ENCODE measurements at regions not wholly inside any gene's neighbourhood (a gene's known extent, or its start where the extent isn't known, plus 50 kb on each side); places are given as distances from the start of the nearest gene placed in this dataset.

DNA sequence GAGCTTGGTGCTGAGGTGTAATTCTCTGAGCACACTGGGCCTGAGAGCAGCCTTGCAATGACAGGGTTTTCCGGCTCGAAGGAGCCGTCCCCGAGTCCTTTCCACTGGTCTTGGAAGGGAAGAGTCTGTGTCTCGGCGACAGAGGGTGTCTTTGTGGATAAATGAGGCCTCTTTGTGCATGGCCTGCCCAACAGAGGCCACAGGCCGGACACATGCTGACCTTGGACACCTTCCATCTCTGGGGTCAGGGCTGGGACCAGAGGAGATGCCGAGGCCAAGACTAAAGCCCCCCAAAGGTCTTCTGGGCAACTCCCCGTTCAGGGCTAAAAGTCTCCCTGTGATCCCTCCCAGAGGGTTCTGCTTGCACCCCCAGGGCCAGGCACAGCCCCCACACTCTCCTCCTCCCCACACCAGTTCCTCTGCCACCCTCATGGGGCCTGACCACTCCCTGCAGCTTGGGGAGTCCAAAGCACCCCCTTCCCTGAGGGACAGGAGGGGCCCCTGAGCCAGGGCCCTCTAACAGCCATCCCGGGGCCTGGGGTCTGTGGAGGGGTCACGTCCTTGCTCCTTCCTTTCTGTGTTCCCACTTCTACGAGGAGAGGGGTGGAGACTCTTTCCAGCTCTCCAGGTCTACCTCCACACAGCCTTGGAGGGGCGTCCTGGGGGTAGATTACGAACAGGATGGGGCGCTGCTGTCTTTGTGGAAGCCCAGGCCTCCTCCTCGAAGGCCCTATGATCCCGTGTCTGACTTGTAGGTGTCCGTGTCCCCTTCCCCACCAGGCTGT, 130.6 kb upstream of the FAM20C start:
- H3K27ac ChIP-seq (ENCODE audit: low read depth, low read length): no peak overlapping the region
- Mint-ChIP-seq H3K27me3 (peaks cover 0 to 4% of the 10 kb centered on the region in 2 donors), H3K4me1 (no peaks in the 10 kb centered on the region), H3K27ac (no peak overlapping the region), H3K9me3 (peaks cover 0 to 2% (median 0%) of the 10 kb centered on the region in 8 donors), H3K36me3 (no peaks in the 10 kb centered on the region), H3K4me3 (no peak overlapping the region)
- H3K36me3 ChIP-seq (ENCODE audit: insufficient read depth, low read length): no peaks in the 10 kb centered on the region
- H3K9me3 ChIP-seq (ENCODE audit: control insufficient read depth in 1 of 2, low read length in 2 of 2): no peaks in the 10 kb centered on the region
- H3K27me3 ChIP-seq (ENCODE audit: insufficient read depth, low read length): no peaks in the 10 kb centered on the region
- no peak for DNase-seq
- no peaks in the 10 kb centered on the region for H3K4me1 ChIP-seq (ENCODE audit: insufficient read depth, low read length)
- POLR2A ChIA-PET (ENCODE audit: partially characterized antibody): no interaction called here
- CTCF ChIA-PET (ENCODE audit: partially characterized antibody): no interaction called here
- intact Hi-C loops (cut with micrococcal nuclease): no loop called here
- H3K4me3 ChIP-seq (ENCODE audit: low read length in 2 of 2): no peak overlapping the region

GRCh38 chr7:62361-63116, 129.8 kb upstream of the FAM20C start:
- POLR2A ChIA-PET (ENCODE audit: partially characterized antibody): no interaction called here

DNA sequence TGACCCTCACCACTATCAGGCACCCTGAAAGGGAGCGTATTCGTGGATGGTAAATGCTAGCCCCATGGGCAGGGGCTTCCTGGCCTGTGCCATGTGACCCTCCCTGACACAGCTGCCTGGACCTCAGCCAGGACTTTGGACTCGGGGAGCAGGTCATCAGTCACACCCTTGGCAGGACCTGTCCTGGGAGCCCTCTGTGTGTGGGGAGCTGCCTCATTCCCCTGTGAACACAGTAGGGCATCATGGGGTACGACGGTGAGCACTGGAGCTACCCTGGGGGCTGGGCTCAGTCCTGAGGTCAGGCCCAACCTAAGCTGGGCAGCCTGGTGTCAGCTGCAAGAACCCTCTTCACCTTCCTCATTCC, 129.3 kb upstream of the FAM20C start:
- H3K9me3 ChIP-seq (ENCODE audit: control insufficient read depth in 1 of 2, low read length in 2 of 2): no peaks in the 10 kb centered on the region
- no peaks in the 10 kb centered on the region for H3K27me3 ChIP-seq (ENCODE audit: insufficient read depth, low read length)
- H3K27ac ChIP-seq (ENCODE audit: low read depth, low read length): no peak overlapping the region
- H3K36me3 ChIP-seq (ENCODE audit: insufficient read depth, low read length): no peaks in the 10 kb centered on the region
- Mint-ChIP-seq H3K27me3 (peaks cover 0 to 4% of the 10 kb centered on the region in 2 donors), H3K36me3 (no peaks in the 10 kb centered on the region), H3K4me3 (no peak overlapping the region), H3K4me1 (no peaks in the 10 kb centered on the region), H3K27ac (no peak overlapping the region), H3K9me3 (peaks cover 0 to 2% (median 0%) of the 10 kb centered on the region in 8 donors)
- ChIA-PET CTCF (ENCODE audit: partially characterized antibody) (interaction anchor here (1.3 kb wide), 1 partner anchor 18 kb away, joined by 3 read pairs; no protein-coding TSS in a partner anchor), POLR2A (ENCODE audit: partially characterized antibody) (no interaction called here)
- no peak for DNase-seq
- no peaks in the 10 kb centered on the region for H3K4me1 ChIP-seq (ENCODE audit: insufficient read depth, low read length)
- H3K4me3 ChIP-seq (ENCODE audit: low read length in 2 of 2): no peak overlapping the region
- intact Hi-C loops (cut with micrococcal nuclease): no loop called here

More at GRCh38 chr7:62361-63116, 129.8 kb upstream of the FAM20C start:
- H3K27me3 Mint-ChIP-seq: peaks cover 0 to 4% of the 10 kb centered on the region in 2 donors
- Histone ChIP-seq H3K9me3 (ENCODE audit: control insufficient read depth in 1 of 2, low read length in 2 of 2) (no peaks in the 10 kb centered on the region), H3K4me3 (ENCODE audit: low read length in 2 of 2) (no peak overlapping the region), H3K27me3 (ENCODE audit: insufficient read depth, low read length) (no peaks in the 10 kb centered on the region), H3K27ac (ENCODE audit: low read depth, low read length) (no peak overlapping the region), H3K4me1 (ENCODE audit: insufficient read depth, low read length) (no peaks in the 10 kb centered on the region), H3K36me3 (ENCODE audit: insufficient read depth, low read length) (no peaks in the 10 kb centered on the region)
- H3K4me1 Mint-ChIP-seq: no peaks in the 10 kb centered on the region
- H3K4me3 Mint-ChIP-seq: no peak overlapping the region
- H3K36me3 Mint-ChIP-seq: no peaks in the 10 kb centered on the region
- CTCF ChIA-PET (ENCODE audit: partially characterized antibody): interaction anchor here (1.3 kb wide), 1 partner anchor 19 kb away, joined by 3 read pairs; no protein-coding TSS in a partner anchor
- intact Hi-C loops (cut with micrococcal nuclease): no loop called here
- no peak overlapping the region for H3K27ac Mint-ChIP-seq
- peaks cover 0 to 2% (median 0%) of the 10 kb centered on the region in 8 donors for H3K9me3 Mint-ChIP-seq
- DNase-seq: no peak

DNA sequence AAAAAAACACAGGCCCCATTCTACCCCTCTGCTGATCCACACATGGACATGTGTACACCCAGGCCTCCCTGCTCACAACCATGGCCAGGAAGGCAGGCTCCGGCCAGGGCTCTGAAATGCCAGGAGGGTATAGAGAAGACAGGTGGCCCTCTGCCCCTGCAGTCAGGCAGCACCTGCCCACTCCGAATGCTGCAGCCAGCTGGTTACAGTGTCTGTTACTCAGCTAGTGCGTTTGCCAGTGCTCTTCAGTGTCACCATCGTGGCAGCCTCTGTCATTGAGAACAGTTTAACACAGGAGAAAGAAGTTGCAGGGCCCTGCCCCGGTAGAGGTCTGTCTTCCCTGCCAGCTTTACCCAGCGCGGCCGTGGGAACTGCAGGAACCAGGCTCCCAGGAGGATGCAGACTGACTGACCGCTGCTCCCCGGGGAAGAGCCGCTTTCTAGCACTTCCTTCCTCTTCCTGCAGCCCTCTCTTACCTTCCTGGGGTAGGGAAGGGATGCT, 128.8 kb upstream of the FAM20C start:
- H3K27me3 Mint-ChIP-seq: peaks cover 0 to 4% of the 10 kb centered on the region in 2 donors
- H3K9me3 Mint-ChIP-seq: peaks cover 0 to 2% (median 0%) of the 10 kb centered on the region in 8 donors
- DNase-seq: no peak
- no peaks in the 10 kb centered on the region for H3K4me1 ChIP-seq (ENCODE audit: insufficient read depth, low read length)
- ChIA-PET CTCF (ENCODE audit: partially characterized antibody) (interaction anchor here (1.3 kb wide), 1 partner anchor 18 kb away, joined by 3 read pairs; no protein-coding TSS in a partner anchor), POLR2A (ENCODE audit: partially characterized antibody) (no interaction called here)
- no peaks in the 10 kb centered on the region for H3K9me3 ChIP-seq (ENCODE audit: control insufficient read depth in 1 of 2, low read length in 2 of 2)
- no peak overlapping the region for H3K4me3 ChIP-seq (ENCODE audit: low read length in 2 of 2)
- no peaks in the 10 kb centered on the region for H3K36me3 ChIP-seq (ENCODE audit: insufficient read depth, low read length)
- intact Hi-C loops (cut with micrococcal nuclease): no loop called here
- no peaks in the 10 kb centered on the region for H3K4me1 Mint-ChIP-seq
- H3K27ac Mint-ChIP-seq: no peak overlapping the region
- H3K36me3 Mint-ChIP-seq: no peaks in the 10 kb centered on the region
- no peak overlapping the region for H3K27ac ChIP-seq (ENCODE audit: low read depth, low read length)
- H3K4me3 Mint-ChIP-seq: no peak overlapping the region
- H3K27me3 ChIP-seq (ENCODE audit: insufficient read depth, low read length): no peaks in the 10 kb centered on the region

- Mint-ChIP-seq H3K27me3 (peaks cover 0 to 2% of the 10 kb centered on the region in 2 donors), H3K27ac (no peak overlapping the region), H3K9me3 (peaks cover 0 to 2% (median 0%) of the 10 kb centered on the region in 8 donors), H3K36me3 (no peaks in the 10 kb centered on the region), H3K4me1 (no peaks in the 10 kb centered on the region), H3K4me3 (no peak overlapping the region)
- Histone ChIP-seq H3K9me3 (ENCODE audit: control insufficient read depth in 1 of 2, low read length in 2 of 2) (no peaks in the 10 kb centered on the region), H3K4me1 (ENCODE audit: insufficient read depth, low read length) (no peaks in the 10 kb centered on the region), H3K4me3 (ENCODE audit: low read length in 2 of 2) (no peak overlapping the region), H3K27ac (ENCODE audit: low read depth, low read length) (no peak overlapping the region), H3K27me3 (ENCODE audit: insufficient read depth, low read length) (no peaks in the 10 kb centered on the region), H3K36me3 (ENCODE audit: insufficient read depth, low read length) (no peaks in the 10 kb centered on the region)
- DNase-seq: no peak
- intact Hi-C loops (cut with micrococcal nuclease): no loop called here
- POLR2A ChIA-PET (ENCODE audit: partially characterized antibody): no interaction called here
- CTCF ChIA-PET (ENCODE audit: partially characterized antibody): no interaction called here
Measured at GRCh38 chr7:64098-64915, 128.1 kb upstream of the FAM20C start.

DNA sequence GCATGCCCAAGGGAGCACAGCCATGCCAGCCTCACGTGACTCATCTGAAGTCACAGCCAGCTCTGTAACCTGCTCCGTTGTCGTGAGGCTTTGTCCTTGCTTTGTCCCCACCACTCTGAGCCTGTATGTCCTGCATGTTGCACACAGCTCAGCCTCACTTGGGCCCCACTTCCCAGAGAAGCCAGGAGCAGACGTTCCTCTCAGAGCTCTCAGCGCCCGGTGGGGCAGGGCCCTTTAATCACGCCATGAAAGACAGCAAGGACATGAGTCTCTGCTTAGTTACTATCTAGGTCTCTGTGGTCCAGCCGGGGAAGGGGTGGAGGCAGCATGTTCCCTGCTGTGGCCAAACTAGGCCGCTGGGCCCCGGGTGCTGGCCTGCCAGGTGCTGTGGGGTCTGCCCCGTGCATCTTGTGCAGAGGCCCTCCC, 127.4 kb upstream of the FAM20C start:
- Mint-ChIP-seq H3K9me3 (peaks cover 0 to 2% (median 0%) of the 10 kb centered on the region in 8 donors), H3K27ac (no peak overlapping the region), H3K4me3 (no peak overlapping the region), H3K4me1 (no peaks in the 10 kb centered on the region), H3K36me3 (no peaks in the 10 kb centered on the region), H3K27me3 (peaks cover 0 to 2% of the 10 kb centered on the region in 2 donors)
- Histone ChIP-seq H3K36me3 (ENCODE audit: insufficient read depth, low read length) (no peaks in the 10 kb centered on the region), H3K4me3 (ENCODE audit: low read length in 2 of 2) (no peak overlapping the region), H3K27ac (ENCODE audit: low read depth, low read length) (no peak overlapping the region), H3K27me3 (ENCODE audit: insufficient read depth, low read length) (no peaks in the 10 kb centered on the region), H3K9me3 (ENCODE audit: control insufficient read depth in 1 of 2, low read length in 2 of 2) (no peaks in the 10 kb centered on the region), H3K4me1 (ENCODE audit: insufficient read depth, low read length) (no peaks in the 10 kb centered on the region)
- ChIA-PET CTCF (ENCODE audit: partially characterized antibody) (no interaction called here), POLR2A (ENCODE audit: partially characterized antibody) (no interaction called here)
- no peak for DNase-seq
- intact Hi-C loops (cut with micrococcal nuclease): no loop called here

- H3K4me1 ChIP-seq (ENCODE audit: insufficient read depth, low read length): no peaks in the 10 kb centered on the region
- no peak overlapping the region for H3K4me3 ChIP-seq (ENCODE audit: low read length in 2 of 2)
- H3K27me3 Mint-ChIP-seq: peaks cover 0 to 2% of the 10 kb centered on the region in 2 donors
- H3K36me3 ChIP-seq (ENCODE audit: insufficient read depth, low read length): no peaks in the 10 kb centered on the region
- no peak overlapping the region for H3K27ac Mint-ChIP-seq
- H3K9me3 Mint-ChIP-seq: peaks cover 0 to 2% (median 0%) of the 10 kb centered on the region in 8 donors
- H3K36me3 Mint-ChIP-seq: no peaks in the 10 kb centered on the region
- DNase-seq: no peak
- H3K27ac ChIP-seq (ENCODE audit: low read depth, low read length): no peak overlapping the region
- no peaks in the 10 kb centered on the region for H3K27me3 ChIP-seq (ENCODE audit: insufficient read depth, low read length)
- H3K4me3 Mint-ChIP-seq: no peak overlapping the region
- intact Hi-C loops (cut with micrococcal nuclease): no loop called here
- ChIA-PET POLR2A (ENCODE audit: partially characterized antibody) (no interaction called here), CTCF (ENCODE audit: partially characterized antibody) (no interaction called here)
- no peaks in the 10 kb centered on the region for H3K4me1 Mint-ChIP-seq
- no peaks in the 10 kb centered on the region for H3K9me3 ChIP-seq (ENCODE audit: control insufficient read depth in 1 of 2, low read length in 2 of 2)
Measured at GRCh38 chr7:65554-65953, 126.8 kb upstream of the FAM20C start.

All from CD4-positive, alpha-beta memory T cell (primary cell).